ENCODE measurements at regions not wholly inside any gene's neighbourhood (a gene's known extent, or its start where the extent isn't known, plus 50 kb on each side); places are given as distances from the start of the nearest gene placed in this dataset.

DNA sequence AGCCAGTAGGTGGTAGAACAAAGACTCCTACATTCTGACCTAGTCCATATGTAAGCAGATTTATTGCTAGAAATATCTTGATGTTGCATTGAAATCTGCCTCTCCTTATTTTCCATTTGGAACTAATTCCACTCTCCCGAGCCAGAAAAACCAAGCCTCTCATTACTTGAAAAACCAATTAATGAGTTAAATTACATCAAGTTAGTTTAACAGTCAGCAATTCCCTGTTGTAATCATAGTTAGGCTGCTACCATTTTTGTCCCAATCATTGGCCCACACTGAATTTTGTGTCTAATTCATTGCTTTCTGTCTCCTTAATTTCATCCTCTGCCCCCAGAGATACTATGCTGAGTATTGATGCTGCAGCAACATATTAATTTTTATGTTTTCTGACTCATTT is 168.3 kb upstream of the TNP1 start:
- Histone ChIP-seq H3K9ac (no peak overlapping the region), H3K36me3 (ENCODE audit: control insufficient read depth, insufficient read depth, low read length) (no peaks in the 10 kb centered on the region), H2AFZ (no peak overlapping the region), H3K4me1 (no peaks in the 10 kb centered on the region), H3K4me2 (ENCODE audit: low read length) (no peak overlapping the region), H3K79me2 (no peaks in the 10 kb centered on the region), H3K27me3 (ENCODE audit: control insufficient read depth, insufficient read depth, low read length) (no peaks in the 10 kb centered on the region), H3K9me3 (ENCODE audit: control insufficient read depth, low read length) (no peaks in the 10 kb centered on the region), H3K4me3 (ENCODE audit: low read depth, low read length) (no peak overlapping the region), H3K27ac (no peak overlapping the region)
- TF ChIP-seq, protein P1, sequence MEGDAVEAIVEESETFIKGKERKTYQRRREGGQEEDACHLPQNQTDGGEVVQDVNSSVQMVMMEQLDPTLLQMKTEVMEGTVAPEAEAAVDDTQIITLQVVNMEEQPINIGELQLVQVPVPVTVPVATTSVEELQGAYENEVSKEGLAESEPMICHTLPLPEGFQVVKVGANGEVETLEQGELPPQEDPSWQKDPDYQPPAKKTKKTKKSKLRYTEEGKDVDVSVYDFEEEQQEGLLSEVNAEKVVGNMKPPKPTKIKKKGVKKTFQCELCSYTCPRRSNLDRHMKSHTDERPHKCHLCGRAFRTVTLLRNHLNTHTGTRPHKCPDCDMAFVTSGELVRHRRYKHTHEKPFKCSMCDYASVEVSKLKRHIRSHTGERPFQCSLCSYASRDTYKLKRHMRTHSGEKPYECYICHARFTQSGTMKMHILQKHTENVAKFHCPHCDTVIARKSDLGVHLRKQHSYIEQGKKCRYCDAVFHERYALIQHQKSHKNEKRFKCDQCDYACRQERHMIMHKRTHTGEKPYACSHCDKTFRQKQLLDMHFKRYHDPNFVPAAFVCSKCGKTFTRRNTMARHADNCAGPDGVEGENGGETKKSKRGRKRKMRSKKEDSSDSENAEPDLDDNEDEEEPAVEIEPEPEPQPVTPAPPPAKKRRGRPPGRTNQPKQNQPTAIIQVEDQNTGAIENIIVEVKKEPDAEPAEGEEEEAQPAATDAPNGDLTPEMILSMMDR (IDR thresholded peaks at IDR 0.05), result no peak

DNA sequence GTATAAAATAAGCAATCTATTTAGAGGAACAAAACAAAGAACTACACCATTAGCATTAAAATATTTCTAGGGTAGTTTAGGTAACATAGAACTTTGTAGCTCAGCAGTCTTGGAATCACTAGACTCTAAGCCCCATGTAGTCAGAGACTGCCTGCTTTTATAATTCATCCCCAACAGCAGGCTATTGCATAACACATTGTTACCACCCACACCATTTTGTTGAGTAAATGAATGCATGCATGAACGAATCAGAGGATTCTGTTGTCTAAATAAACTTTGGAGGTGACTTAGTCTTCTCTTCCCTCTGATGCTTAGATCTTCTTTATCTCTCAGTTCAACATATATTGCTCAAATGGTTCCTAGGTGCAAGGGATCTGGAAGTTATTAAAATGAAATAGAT is 167.6 kb upstream of the TNP1 start:
- Histone ChIP-seq H3K9me3 (ENCODE audit: control insufficient read depth, low read length) (no peaks in the 10 kb centered on the region), H3K79me2 (no peaks in the 10 kb centered on the region), H3K4me2 (ENCODE audit: low read length) (no peak overlapping the region), H3K36me3 (ENCODE audit: control insufficient read depth, insufficient read depth, low read length) (no peaks in the 10 kb centered on the region), H3K27ac (no peak overlapping the region), H3K4me3 (ENCODE audit: low read depth, low read length) (no peak overlapping the region), H3K27me3 (ENCODE audit: control insufficient read depth, insufficient read depth, low read length) (no peaks in the 10 kb centered on the region), H3K9ac (no peak overlapping the region), H3K4me1 (no peaks in the 10 kb centered on the region), H2AFZ (no peak overlapping the region)
- TF ChIP-seq, protein P1 (IDR thresholded peaks at IDR 0.05), result no peak

DNA sequence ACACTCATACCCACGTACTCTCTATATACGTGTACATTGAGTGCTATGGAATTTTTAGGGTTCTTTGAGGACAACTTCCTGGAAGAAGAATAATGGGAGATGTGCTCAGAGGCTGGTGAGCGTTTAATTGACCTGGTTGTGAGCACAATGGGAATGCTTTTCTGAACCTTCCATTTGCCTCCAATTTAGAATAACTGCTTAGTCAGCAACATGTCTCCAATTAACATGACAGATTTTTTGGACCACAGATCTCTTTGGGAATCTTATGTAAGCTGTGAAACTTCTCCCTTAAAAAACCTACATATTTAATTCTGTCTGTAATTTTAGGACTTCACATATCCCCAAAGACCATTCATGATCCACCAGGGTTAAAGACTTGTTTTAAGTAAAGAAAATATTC is 166.7 kb upstream of the TNP1 start:
- no peaks in the 10 kb centered on the region for H3K79me2 ChIP-seq
- H3K4me2 ChIP-seq (ENCODE audit: low read length), result no peak overlapping the region
- H3K27ac ChIP-seq, result no peak overlapping the region
- no peaks in the 10 kb centered on the region for H3K36me3 ChIP-seq (ENCODE audit: control insufficient read depth, insufficient read depth, low read length)
- H3K9ac ChIP-seq, result no peak overlapping the region
- no peaks in the 10 kb centered on the region for H3K27me3 ChIP-seq (ENCODE audit: control insufficient read depth, insufficient read depth, low read length)
- TF ChIP-seq, protein P1 (IDR thresholded peaks at IDR 0.05), result no peak
- H3K4me3 ChIP-seq (ENCODE audit: low read depth, low read length), result no peak overlapping the region
- no peak overlapping the region for H2AFZ ChIP-seq
- H3K9me3 ChIP-seq (ENCODE audit: control insufficient read depth, low read length), result no peaks in the 10 kb centered on the region
- H3K4me1 ChIP-seq, result no peaks in the 10 kb centered on the region

DNA sequence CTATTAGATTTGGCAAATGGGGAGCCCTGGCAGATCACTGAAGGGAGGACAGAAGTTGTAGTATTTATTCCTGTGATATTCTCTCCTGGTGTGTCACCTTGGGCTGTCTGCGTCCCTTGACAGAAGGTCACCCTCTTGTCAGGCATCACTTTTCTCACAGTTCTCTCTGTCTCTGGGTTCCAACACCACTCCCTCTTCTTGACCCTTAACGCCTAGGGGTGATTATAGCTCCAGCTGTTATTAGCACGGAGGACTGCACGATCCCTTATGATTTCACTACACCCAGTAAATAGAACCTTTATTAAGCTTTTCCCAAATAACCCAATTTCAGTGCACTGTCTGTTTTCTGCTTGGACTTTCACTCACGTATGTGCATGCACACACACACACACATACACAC is 166.3 kb upstream of the TNP1 start:
- Histone ChIP-seq H2AFZ (no peak overlapping the region), H3K79me2 (no peaks in the 10 kb centered on the region), H3K27ac (no peak overlapping the region), H3K9me3 (ENCODE audit: control insufficient read depth, low read length) (no peaks in the 10 kb centered on the region), H3K4me1 (no peaks in the 10 kb centered on the region), H3K36me3 (ENCODE audit: control insufficient read depth, insufficient read depth, low read length) (no peaks in the 10 kb centered on the region), H3K4me3 (ENCODE audit: low read depth, low read length) (no peak overlapping the region), H3K9ac (no peak overlapping the region), H3K4me2 (ENCODE audit: low read length) (no peak overlapping the region), H3K27me3 (ENCODE audit: control insufficient read depth, insufficient read depth, low read length) (no peaks in the 10 kb centered on the region)
- TF ChIP-seq, protein P1 (IDR thresholded peaks at IDR 0.05), result no peak

DNA sequence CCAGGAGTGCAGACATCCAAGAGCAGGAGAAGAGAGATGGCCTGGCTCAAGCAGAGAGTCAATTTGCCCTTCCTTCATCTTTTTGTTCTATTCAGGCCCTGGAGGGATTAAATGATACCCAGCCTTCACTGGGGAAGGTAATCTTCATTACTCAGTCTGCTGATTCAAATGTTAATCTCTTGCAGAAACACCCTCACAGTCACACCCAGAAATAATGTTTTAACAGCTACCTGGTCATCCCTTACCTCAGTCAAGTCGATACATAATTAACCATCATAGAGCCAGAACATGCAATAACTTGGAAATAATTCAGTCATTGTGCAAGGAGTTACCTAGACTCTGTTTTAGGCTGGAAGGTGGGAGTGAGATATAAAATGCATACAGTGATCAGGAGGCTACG is 163.7 kb upstream of the TNP1 start:
- no peaks in the 10 kb centered on the region for H3K9me3 ChIP-seq (ENCODE audit: control insufficient read depth, low read length)
- no peak overlapping the region for H3K9ac ChIP-seq
- H3K4me3 ChIP-seq (ENCODE audit: low read depth, low read length), result no peak overlapping the region
- no peak overlapping the region for H2AFZ ChIP-seq
- no peak overlapping the region for H3K27ac ChIP-seq
- H3K4me2 ChIP-seq (ENCODE audit: low read length), result no peak overlapping the region
- no peaks in the 10 kb centered on the region for H3K4me1 ChIP-seq
- H3K79me2 ChIP-seq, result no peaks in the 10 kb centered on the region
- H3K27me3 ChIP-seq (ENCODE audit: control insufficient read depth, insufficient read depth, low read length), result no peaks in the 10 kb centered on the region
- TF ChIP-seq, protein P1 (IDR thresholded peaks at IDR 0.05), result no peak
- no peaks in the 10 kb centered on the region for H3K36me3 ChIP-seq (ENCODE audit: control insufficient read depth, insufficient read depth, low read length)
